HuH-7 (cell line): ENCODE measurements at regions not wholly inside any gene's neighbourhood (a gene's known extent, or its start where the extent isn't known, plus 50 kb on each side); places are given as distances from the start of the nearest gene placed in this dataset.
A peak's percentile ranks its signal among the peaks of the same experiment; 100 is the strongest.

Source experiments
- DNase-seq: peaks from one replicate; pipeline ENCODE4 v3.0.0; 2011; ENCODE audit warnings: low spot score

DNA sequence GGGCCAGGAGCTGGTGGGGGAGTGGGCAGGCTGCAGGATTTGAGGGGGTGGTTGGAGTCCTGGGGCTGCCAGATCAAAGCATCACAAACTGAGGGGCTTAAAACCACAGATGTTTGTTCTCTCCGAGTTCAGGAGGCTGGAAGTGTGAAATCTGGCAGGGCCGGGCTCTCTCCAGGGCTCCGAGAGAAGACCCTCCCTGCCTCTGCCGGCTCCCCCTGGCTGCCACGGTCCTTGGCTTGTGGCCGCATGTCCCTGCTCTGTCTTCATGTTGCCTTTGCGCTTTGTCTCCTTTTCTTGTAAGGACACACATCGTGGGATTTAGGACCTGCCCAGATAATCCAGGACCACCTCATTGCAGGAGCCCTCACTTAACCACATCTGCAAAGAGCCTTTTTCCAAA is 139.8 kb upstream of the GSE1 start:
- no peak for DNase-seq

DNA sequence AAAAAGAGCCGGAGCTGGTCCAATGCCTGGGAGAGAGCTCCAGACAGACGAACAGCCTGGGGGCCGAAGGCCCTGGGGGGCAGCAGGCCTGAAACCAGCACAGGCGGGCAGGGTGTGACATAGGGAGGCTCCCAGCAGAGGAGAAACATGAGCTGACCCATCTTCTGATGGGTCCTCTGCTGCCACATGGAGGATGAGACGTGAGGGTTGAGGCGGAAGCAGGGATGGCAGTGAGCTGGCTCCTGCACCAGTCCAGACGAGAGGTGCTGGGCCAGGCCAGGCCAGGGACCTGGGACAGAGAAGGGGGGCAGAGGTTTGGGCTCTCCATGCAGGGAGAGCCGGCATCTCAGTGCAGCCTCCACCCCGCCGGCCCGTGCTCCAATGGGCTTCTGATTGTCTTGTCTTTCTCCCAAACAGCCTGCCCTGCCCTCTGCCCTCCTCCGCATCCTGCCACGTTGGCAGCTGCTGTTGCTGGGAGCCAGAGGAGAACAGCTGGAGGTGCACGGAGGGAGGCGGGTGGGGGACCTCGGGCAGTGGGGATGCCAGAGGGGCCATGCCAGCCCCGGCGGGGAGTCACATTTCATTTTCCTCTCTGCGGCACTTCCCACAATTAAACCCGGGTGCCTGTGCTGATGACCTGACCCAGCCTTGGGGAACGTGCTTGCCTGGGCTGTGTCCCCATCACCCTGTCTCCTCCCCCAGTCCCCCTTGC is 139.1 kb upstream of the GSE1 start:
- no peak for DNase-seq

DNA sequence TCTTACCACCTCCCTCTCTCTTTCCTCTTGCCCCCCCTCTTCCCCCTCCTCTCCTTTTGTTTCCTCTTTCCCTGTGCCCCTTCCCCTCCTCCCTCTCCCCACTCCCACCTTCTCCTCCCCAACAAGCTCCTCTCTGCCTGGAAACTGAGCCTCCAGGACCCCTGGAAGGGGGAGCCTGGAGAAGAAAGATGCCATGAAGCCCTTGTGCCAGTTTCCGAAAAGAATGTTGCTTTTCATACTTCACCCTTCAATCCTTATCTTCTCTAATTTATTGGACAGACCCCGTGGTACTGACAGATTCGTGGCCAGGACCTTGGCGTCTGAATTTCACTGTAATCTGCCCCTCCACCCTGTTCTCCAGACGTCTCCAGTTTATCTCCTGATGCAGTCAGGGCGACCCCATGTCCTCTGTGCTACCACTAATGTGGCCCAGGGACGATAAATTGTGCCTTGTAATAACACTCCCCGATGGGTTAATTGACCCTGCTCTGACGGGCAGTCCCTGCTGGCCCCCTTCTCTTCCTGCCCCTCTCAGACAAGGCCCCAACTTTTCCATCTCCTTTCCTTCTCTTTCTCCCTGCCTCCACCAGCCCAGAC is 138.4 kb upstream of the GSE1 start:
- no peak for DNase-seq

DNA sequence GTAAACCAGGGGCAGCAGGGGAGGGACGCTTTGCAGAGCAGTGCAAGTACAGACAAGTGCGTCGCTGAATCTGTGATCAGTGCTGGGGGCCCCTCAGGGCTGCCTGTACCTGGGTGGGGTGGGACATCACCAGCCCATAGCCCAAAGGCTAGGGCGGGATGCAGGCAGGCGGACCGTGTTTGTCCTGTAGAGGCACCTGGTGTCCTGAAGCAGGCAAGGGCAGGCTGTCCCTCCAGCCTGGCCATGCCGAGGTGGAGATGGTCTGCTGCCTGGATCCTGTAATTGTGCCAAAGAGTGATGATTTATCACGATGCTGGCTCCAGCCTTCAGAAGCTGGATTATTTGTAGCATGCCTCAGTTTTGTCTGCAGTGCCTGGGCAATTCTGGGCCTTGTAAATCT is 137.9 kb upstream of the GSE1 start:
- DNase-seq = no peak

DNA sequence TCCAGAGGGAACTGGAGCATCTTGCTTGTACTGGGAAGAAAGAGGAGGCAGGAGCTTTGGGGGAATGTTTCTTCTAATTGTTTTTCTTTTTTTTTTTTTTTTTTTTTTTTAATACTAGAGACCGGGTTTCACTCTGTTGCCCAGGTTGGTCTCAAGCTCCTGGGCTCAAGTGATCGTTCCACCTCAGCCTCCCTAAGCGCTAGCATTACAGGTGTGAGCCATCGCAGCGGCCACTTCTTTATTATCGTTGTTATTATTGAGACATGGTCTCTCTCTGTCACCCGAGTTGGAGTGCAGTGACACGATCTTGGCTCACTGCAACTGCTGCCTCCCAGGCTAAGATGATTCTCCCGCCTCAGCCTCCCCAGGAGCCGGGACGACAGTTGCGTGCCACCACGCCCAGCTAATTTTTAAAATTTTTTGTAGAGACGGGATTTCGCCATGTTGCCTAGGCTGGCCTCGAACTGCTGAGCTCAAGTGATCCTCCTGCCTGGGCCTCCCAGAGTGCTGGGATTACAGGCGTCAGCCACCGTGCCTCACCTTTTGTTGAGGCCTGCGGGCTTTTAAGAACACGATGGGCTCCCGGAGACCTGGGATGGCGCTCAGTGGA is 137.3 kb upstream of the GSE1 start:
- no peak for DNase-seq

DNA sequence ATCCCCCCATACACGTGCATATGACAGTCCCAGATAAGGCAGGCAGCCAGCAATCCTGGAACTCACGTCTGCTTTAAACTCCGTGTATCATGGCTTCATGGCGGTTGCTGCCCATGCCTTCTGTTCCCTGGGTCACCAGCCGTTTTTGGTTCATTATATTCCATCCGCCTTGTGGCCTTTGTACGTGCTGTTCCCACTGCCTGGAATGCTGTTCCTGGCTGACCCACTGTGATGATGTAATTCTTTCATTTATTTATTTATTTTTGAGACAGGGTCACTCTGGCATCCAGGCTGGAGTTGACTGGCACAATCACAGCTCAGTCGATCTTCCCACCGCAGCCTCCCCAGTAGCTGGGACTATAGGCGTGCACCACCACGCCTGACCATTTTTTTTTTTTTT is 136.7 kb upstream of the GSE1 start:
- DNase-seq = no peak

DNA sequence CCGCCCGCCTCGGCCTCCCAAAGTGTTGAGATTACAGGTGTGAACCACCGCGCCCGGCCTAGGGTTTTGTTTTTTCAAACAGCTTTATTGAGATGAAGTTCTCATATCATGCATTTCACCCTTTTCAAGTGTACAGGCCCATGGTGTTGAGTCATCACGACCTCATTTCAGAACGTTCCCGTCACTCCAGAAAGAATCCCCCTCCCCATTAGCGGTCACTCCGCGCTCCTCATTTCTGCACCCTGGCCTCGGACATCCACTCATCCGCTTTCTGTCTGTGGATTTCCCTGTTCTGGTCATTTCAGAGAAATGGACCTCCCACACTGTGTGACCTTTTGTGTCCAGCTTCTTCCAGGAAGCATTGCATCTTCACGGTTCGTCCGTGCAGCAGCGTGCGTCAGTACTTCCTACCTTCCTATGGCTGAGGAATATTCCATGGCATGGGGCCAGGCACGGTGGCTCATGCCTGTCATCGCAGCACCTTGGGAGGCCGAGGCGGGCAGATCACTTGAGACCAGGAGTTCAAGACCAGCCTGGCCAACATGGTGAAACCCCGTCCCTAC is 135.2 kb upstream of the GSE1 start:
- no peak for DNase-seq

DNA sequence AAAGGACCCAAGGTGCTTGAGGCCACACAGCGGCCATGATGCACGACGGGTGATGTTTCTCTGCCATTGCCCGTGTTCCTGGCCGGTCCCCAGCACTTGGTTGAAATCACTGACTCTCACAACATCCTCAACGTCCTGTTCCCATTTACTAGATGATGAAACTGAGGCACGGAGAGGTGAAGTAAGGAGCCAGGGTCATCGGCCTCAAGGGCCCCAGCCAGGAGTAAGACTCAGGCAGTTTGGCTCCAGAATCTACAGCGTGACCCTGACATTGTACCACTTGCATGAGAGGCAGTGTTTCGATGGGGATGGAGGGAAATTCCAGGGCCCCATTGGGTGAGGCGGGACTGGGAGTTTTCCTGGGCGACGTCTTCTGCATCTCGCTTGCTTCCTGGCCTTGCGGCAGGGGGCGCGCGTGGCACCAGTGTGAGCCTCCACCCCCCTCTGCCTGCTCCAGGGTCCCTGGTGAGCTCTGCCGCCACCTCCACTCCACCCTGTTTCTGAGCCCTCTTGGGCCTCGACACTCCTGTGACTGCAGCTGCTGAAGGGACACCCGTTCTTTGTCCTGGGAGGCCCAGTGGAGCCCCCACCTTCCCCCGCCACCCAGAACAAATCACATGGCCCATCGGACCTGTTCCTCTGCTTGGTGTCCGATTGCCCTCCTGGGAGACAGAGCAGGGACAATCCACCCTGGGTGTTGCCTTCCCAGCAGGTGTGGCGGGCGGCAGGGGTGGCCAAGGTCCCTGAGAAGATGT is 133.0 kb upstream of the GSE1 start:
- DNase-seq = peak; percentile 98

DNA sequence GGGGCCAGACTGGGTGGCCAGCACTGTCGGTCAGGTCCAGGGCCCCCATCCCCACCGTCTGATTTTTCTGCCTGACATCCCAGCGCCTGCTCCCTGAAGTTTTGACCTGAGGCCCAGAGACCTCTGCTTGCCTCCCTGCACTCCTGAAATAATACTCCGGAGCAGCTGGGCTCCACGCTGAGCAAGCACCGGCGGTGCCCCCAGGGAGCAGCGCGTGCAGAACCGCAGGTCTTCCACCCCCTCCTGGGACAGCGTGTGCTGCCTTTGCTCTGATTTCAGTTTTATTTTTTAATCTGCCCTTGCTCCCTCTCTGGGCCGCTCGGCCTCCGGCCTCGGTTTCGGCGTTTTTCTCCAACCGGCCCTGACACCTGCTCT is 132.4 kb upstream of the GSE1 start:
- no peak for DNase-seq

DNA sequence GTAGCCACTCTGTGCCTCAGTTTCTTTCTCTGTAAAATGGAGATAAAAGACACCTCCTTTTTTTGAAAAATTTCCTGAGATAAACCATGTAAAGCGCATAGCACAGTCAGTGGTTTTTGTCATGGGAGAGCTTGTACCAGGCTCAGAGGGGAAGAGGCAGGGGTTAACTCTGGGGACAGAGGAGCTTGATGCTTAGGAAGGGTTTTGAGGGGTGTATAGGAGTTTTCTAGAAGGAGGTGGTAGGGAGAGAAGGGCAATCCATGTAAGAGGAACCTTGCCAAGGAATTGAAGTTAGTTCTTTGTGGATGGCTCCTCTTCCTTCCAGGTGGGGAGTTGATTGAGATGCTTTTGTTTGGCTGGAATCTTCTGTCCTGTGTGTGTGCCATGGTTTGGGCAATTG is 131.9 kb upstream of the GSE1 start:
- no peak for DNase-seq

DNA sequence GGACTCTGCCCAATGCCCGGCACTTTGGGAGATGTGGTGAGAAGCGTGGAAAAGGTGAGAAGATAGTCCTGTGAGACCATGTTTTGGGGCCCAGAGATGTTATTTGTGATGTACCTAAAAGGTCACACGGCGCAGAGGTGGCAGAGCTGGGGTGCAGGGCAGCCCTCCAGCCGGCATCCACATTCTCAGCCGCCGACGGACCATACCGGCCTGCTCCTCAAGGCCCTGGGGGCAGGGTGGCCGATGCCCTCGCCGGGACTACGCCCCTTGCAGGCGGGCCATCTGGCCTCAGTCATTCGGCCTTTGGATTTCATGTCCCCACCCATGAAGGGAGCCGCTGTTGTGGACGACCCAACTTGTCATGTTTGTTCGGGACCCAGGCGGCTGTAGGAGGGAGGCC is 131.4 kb upstream of the GSE1 start:
- DNase-seq = no peak

DNA sequence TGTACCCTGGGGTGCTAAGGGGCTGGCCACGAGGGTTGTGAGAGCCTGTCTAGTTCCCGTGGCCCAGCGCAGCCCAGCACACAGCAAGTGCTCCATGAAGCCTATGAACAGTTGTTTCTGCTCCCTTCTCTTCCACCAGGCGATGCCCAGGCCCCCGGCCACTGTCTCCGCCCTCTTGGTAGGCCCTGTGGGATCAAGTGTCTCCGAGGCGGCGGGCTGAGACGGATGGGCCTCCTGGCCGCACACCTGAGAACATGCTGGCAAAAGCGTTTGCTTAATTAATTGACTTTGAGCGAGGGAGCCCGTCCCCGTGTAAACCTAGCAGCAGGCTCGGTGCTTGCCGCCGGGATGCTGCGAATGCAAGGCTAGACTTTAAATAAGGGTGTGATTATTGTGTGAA is 129.7 kb upstream of the GSE1 start:
- DNase-seq = no peak

DNA sequence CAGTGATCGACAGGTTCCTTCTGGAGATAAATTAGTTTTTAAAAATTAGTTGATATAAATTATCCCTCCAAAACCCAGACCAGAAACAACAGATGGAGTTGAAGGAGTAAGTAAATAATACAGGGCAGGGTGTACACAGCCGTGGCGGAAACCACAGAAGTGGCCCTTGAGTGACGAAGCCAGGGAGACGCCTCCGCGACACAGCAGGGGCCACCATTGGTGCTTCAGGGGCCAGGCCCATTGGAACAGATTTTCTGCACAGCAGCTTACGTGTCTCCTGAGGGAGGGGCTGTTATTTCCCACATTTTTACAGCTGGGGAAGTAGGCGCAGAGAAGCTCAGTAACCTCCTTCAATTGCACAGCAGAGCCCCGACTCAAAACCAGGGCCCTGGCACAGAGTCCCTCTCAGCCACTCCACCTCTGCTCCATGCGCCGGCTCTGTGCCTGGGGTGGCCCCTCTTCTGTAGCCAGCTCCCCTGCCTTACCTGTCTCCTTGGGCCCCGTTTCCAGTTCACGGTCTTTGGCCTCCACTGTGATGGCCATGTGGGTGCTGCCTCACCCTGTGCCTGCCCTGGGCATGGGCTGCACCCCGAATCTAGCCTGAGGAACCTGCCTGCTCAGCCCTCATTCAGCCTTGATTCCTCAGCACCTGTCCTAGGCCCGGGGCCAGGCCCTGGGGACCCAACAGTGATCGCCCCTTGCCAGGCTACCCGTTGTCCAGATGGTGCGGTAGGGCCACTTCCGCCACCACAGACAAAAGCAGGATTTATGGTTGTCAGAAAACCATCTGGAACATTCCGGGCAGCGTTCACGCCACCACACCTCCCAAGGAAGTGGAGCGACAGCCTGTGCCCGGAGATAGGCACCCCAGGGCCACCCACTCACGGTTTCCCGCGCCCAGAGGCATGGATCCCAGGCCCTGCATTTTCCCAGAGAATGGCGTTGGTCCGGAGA is 128.5 kb upstream of the GSE1 start:
- no peak for DNase-seq

DNA sequence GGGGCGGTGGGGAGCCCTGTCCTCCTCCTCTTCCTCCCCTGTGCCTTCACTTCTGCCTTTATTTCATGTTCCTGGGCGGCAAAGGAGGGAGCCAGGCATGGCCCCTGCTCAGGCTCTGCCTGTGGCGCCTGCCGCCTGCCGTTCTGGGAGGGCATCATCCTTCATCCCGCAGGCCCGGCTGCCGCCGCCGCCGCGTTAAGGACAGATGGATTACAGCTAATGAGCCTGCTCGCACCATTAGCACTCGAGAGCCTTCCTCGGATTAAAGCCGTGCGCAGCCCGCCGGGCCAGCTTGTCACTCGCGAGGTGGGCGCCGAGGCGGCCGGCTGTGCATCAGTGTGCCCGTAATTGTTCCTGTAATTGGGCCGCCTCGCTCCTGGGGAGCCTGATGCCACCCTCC is 127.7 kb upstream of the GSE1 start:
- DNase-seq = no peak

DNA sequence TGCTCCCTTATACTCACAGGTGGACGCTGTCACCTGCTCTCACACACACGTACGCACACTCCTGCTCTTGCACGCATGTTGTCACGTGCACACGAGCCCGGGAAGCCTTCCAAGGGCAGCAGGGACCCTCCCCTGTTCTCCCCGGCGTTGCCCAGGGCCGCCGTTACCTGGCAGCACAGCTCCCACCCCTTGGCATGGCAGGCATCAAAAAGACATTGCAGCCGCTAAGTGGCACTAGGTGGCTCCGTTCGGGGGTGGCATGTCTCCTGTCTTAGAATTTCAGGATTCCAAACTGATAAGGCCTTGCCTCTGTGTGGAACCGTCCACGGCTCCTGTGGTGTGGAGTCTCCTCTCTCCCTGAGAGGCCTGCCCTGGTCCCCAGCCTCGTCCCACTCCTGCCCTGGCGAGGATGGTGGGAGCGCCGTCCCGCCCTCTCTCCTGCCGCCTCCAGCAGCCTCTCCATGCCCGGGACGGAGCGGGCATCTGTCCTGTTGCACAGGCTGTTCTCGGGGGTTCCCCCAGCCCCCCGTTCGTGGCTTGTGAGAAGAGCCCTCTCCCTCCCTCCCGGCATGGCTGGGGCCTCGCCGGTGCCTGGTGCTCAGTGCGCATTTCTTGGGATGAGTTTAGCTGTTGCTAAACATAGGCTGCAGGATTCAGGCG is 126.7 kb upstream of the GSE1 start:
- DNase-seq = no peak

DNA sequence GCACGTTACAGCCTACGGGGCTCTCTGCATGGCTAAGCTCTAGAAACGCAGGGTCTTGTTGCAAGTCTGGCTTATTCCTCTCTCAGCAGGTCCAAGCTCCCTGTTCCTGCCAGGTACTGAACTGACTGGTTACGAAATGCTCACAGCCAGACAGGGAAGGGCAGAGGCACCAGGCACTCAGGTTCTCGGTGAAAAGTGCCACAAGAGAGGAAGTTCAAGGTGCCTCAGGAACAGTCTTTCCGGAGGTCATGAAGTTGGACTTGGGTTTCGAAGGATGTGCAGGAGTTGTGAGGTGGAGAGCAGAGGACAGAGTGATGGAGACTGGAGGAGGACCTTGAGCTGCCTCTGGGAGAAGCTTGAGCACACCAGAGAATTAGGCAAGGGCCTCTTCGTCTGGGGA is 124.7 kb upstream of the GSE1 start:
- DNase-seq = no peak

DNA sequence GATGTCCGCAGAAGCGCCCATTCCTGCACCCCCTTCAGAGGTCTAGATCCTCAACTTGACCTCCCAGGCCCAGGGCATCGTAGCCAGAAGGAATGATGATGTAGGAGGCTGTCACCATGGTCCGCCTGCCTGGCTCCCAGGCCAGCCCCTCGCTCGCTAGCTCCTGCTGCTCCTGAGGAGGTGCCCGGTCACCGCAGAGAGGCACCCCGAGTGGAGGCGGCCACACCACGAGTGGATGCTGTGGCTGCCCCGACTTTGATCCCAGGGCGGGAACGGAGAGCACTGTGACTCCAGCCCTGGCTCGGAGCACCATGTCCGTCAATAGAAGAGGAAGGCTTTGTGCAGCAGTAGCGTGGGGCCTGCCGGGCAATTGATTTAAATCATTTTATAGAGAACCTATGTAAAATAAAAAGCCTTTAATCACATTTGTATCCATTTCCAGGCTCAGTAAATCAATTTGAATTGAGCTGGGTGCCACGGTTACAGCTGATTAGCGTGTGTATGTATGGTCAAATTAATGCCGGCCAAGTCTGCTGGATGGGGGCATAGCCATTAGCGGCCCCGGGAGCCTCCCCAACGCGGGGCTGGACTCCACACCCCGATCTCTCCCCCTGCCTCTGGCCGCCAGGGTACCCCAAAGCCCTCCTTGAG is 122.6 kb upstream of the GSE1 start:
- no peak for DNase-seq

DNA sequence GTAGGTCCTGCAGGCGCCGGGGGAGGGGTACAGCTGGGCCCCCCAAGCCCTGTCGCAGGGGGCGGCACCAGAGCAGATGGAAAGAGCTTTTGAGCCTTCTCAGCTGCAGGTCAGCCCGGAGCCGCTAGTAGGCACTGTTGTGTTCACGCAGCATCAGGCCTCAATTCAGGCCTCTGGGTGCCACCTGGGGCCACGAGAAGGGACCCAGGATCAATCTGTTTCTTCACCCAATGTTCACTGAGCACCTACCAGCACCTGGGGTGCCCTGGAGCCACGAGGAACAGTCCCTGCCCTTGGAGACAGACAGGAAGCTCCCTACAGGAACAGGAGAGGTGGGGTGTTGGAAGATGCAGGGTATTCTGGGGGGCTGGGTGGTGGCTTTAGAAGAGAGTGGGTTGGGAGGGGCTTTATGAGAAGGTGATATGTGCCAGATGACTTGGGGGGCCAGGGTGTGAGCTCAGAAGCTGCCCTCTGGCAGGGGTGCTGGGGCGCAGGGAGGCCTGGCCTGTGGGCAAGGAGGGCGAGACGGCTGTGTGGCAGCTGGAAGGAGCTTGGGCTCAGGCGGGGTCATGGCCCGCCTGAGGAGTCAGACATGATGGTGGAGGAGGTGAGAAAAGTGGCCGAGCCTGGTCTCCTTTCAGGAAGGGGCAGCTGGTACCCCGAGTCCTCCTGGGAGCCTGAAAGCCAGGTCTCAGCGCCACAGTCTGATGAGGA is 121.9 kb upstream of the GSE1 start:
- DNase-seq = peak; percentile 93

DNA sequence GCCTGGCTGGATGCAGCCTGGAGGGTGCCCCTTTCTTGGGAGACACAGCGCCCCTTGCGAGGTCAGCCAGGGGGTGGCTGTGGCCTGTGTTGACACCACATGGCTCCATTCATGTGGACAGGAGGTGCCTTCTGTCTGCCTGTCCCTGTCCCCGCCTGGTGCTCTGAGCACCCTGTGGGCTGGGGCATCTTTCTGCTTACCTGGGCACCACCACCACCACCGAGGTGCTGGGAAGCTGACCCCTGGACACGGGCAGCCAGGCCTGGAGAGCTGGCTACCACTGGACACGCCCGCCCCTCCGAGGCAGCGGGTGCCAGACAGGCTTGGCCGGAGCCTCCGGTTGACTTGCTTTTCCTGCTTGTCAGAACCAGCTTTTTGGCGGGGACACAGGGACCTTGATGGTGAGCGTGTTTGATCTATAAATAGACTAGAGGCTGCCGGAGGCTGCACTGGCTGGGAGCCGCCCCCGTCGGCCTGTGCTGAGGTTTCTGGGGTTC is 121.3 kb upstream of the GSE1 start:
- DNase-seq = peak; percentile 74
